GM21717 (cell line): ENCODE measurements at regions not wholly inside any gene's neighbourhood (a gene's known extent, or its start where the extent isn't known, plus 50 kb on each side); places are given as distances from the start of the nearest gene placed in this dataset.

Experiments used
- ATAC-seq: cut with Tn5 transposase; IDR thresholded peaks from one replicate; pipeline ENCODE4 v1.9.1; 2021; ENCODE audit warnings: mild to moderate bottlenecking, moderate library complexity; ENCODE audit not compliant: unreplicated experiment

DNA sequence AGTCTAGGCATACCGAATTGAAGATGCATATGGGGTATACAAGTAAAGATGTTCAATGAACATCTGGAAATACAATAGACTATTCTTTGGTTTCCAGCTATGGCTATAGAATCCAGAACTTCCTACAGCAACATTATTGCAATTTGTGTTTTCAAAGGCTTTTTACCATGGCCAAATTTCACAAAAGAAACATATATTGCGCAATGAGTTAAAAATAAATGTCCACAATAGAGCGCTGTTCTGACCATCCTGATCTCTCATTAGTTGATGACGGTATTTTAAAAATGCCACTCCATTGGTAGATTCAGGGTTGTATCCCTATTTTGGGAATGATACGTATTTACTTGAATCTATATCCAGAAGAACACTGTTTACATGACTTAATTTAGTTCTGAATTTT is 139.2 kb downstream of the LINC00632 start:
- no peak for ATAC-seq

DNA sequence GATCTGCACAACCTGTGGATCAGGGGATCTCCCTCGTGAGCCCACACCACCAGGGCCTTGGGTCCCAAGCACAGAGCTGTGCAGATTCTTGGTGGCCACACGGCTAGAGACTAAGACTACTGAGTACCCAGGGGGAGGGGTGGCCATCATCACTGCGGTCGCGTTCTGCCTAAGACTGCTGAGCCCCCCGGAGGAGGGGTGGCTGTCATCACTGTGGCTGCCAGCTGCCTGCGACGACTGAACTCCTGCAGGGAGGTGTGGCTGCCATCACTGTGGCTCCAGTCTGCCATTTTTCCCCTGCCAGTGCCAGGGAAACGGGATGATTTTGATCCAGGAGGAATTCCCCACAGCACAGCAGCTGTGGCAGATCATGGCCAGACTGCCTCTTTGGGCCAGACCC is 141.7 kb upstream of the SPANXB1 start:
- no peak for ATAC-seq

DNA sequence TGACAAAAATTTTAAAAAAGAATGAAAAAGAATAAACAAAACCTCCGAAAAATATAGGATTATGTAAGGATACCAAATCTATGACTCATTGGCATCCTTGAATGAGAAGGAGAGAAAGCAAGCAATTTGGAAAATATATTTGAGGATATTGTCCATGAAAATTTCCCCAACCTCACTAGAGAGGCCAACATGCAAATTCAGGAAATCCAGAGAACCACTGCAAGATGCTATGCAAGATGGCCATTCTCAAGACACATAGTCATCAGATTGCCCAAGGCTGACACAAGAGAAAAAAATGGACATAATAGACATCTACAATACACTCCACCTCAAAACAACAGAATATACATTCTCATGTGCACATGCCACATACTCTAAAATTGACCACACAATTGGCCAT is 135.9 kb upstream of the SPANXB1 start:
- ATAC-seq: no peak

DNA sequence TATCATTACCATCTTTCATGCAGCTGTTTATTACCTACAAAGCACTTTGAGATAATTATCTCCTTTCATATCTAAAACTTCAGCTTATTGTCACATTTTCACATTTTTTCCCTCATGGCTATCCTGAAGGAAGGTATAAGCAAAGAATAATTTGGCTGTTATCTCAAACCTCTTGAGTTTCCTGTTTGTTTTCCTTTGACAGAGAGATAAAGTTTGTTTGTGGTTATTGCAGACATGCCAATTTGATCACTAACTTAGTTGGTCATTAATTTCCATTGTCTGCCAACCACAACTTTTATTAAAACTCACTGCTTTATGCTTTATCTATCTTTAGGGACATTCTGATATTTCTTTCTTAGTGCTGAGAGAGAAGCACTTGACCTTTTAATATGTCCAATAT is 89.8 kb upstream of the SPANXB1 start:
- no peak for ATAC-seq

DNA sequence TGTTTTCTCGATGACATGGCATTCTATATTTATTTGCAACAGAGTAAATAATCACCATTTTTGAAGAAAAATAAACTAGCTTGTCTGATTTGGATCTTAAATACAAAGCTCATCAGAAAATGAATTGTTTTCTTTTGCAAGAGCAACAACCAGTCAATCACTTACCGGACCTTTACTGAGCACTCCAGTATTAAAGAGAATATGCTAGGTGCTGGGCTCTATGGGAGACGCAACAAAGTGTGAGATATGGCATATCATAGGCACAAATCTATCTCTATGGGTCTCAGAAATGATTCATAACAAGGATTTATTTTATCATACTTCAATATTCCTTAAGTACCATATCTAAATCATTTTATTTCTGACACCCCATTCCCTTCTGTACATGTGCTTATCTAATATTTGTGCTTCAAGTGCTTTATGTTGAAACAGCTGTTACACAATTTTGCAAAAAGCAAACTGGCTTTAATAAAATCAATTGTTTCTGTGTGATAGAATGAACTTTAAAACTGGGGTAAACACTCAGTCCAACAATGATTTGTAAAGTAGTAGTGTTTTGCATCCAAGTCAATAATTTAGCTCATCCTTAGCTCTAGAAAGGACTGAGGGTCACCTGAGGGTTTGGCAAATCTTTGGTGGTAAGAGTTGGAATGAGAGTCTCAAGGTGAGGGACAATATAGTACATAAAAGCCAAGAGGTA is 88.4 kb upstream of the SPANXB1 start:
- no peak for ATAC-seq

DNA sequence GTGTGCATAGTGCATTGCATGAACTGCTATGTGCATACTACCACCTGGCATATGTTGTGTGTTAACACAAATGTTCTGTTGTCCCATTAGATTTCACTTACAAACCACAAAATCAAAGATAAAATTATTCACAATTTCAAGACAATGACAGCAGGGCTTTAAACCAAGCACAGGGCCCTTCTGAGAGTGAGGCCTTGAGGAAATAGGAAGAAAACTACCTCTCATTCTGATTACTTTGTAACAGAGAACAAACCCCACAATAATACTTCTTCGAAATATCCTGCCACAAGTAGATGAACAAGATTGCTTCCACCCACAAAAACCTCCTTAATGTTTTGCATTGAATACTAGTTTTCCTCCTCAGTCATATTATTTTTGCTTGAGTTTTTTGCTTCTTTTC is 85.5 kb upstream of the SPANXB1 start:
- ATAC-seq: no peak

DNA sequence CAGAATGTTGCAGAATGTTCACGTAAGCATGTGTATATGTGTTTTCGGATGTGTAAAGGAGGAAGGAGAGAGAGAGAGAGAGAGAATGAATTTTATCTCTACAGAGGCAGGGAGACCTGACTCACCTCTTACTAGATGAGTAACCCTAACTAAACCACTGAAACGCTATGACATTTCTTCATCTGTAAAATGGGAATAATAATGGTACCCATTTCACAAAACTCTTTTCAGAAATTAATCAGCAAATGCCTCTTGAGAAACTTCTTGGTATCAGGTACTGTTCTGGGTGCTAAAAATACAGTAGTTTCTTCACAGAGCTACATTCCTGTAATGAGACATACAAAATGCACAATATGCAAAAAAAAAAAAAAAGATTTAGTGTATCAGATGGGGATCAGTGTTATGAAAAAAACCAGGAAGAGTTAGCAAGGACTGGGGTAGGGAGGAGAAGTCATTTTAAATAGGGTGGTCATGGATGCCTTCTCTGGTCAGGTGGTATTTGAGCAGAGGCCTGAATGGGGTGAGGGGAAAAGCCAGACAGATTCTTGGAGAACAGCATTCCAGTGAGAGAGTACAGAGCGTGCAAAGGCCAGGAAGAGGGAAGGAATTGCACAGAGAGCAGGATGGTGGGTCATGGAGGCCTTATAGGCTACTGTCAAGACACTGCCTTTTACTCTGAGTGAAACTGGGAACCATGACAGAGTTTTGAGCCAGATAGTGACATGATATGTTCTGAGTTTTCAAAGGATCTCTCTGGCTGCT is 84.9 kb upstream of the SPANXB1 start:
- ATAC-seq: peak; percentile 79

DNA sequence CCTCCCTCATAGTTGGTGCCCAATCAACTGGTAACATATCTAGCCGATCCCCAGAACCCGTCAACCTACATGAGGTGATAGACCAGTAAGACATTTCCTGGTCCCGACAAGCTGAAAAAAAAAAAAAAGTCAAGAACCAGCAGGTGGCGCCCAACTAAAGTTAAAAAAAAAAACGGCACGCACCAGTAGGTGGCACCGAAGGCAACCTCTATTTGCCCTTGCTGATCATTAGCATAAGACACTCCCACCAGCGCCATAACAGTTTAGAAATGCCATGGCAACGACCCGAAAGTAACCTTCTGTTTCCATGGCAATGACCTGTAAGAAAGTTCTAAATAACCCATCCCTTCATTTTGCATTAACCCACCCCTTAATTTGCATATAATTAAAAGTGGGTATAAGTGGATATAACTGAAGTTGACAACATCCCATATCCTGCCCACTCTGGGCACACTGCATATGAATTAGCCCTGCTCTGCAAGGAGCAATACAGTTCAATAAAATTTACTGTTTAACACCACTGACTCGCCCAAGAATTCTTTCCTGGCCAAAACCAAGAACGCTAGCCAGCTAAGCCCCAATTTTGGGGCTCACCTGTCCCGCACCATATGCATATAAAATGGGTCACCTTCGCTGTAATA is 83.9 kb upstream of the SPANXB1 start:
- peak; percentile 91 for ATAC-seq

DNA sequence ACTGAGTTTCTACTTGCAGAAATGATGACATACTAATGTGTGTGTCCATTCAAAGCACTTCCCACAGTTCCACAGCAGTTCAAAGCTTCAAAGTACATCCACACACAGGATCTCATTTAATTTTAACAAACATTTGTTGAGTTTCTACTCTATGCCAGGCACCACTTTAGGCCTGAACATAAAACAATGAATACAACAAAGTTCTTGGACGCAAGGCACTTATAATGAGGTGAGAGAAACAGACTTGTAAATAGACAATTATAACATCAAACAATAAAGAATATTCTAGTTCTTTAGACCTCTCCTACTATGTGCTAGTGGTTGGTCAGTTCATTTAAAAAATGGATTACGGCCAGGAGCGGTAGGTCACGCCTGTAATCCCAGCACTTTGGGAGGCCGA is 82.0 kb upstream of the SPANXB1 start:
- no peak for ATAC-seq

DNA sequence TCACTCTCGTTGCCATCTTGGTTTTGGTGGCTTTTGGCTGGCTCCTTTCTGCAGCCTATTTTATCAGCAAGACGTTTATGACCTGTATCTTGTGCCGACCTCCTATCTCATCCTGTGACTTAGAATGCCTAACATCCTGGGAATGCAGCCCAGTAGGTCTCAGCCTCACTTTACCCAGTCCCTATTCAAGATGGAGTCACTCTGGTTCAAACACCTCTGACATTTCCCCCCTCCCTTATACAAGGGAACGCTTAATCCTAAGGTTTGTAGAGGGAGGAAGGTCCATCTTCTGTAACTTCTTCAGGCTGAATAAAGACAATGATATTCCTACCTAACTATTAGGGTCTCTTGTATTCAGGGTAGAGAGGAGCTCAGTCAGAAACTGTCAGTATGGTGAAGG is 79.3 kb upstream of the SPANXB1 start:
- ATAC-seq: no peak

DNA sequence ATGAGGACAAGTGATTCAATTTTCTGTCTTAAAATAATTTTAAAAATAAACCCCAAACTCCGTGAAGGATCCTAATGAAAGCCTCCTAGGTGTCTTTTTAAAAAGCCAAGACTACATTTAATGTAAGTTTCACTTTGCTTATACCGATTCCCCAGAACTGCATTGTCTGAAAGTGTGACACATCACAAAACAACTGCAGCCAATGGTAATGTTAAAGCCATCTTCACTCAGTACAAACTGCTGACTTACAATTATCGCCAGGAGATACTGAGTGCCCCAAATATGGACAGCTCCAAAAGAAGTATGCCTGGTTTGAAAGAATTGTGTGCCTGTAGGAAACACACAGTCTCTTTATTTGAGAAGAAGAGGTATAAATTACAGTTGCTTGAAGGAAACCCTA is 73.7 kb upstream of the SPANXB1 start:
- ATAC-seq: no peak

DNA sequence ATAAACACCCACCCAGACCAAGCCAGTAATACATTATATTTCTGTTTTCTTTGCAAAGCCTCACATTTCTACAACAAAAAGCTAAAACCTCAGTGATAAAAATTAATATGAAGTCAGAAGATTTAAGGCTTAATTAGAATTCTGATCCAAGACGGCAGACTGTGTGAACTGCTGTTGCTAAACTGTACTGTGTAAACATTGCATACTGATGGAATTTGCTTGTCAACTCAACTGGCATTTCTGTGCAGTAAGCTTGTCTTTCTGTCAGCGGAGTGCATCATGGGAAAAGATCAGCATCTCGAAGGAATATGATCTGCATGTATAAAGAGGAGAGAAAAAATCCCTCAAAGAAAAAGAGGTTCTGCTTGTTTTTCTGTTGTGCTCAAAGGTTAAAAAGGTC is 69.4 kb upstream of the SPANXB1 start:
- no peak for ATAC-seq

DNA sequence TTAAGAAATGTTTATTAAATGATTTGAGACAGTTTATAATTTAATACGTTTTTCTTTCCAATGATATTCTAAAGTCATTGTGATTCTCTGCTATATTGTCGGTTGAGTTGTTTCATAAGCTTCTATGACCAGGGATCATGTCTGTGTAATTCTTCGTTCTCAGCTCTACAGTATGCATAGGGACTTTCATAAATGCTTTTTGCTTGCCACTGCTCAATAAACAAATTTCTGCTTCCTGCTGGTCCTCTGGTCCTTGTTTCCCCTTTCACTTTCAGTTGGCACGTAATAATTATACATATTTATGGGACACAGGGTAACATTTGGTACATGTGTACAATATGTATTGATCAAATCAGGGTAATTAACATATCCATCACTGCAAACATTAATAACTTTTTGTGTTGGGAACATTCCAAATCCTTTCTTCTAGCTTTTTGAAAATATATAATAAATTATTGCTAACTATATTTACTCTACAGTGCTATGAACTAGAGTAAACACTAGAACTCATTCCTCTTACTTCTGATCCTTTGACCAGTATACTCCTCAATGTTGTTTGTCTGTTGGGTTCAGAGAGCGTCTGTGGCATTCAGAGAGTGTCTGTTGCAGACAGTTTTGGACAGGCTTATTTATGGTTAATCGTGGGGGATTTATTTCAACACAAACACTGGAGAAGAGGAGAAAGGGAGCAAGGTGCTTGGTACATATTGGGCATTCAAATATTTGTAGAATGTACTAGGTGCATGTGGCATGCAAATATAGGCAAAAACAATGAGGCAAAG is 68.3 kb upstream of the SPANXB1 start:
- no peak for ATAC-seq

DNA sequence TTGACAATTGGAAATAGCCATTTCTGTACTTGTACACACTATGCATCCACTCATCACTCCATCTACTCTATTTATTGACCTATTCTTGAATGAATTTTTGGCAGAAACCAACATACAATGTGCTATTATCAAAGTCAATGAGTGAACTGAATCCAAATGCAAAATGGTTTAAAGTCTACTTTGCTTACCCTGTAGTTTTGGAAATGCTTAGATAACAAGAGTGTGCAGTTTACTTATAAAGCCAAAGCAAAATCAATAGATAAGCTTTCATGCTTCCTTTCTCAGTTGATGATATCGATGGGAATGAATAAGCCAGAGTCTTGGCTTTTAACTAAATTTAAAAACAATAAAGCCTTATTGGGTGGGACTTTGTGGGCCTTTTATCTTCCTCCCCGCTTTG is 58.9 kb upstream of the SPANXB1 start:
- ATAC-seq: no peak

DNA sequence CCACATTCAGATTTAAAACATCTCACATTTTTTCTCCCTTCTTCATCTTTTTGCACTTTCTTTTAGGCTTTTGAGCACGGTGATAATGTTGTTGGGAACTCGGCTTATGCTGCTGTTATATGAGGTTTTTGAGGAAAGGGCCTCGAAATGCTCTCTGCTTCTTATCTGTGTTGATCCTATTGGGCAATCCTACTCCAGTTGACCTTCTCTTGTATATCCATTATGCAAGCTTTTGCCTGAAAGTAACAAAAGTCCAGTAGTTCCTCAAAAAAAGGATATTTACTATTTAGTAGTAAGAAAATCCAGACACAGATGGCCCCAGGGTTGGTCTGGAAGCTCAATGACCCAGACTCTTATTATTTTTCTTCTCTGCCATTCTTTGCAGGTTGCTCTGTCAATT is 57.7 kb upstream of the SPANXB1 start:
- ATAC-seq: no peak

DNA sequence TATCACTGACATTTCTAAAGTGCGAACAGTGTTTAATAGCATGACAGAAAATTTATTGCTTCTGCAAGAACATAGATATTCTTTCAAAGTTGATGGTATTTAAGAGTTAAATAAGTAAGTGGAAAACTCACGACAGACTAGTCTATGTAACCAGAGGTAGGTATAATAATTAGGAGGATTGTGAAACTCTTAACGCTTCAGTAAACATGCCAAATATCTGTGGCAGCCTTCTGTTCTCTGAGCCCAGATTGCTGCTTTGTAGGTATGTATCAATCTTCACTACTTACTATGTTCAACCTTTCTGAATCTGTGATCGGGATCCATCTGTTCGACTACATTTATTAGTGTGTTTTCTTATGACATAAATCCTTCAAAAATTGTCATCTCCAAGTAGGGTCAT is 53.6 kb upstream of the SPANXB1 start:
- ATAC-seq: no peak

DNA sequence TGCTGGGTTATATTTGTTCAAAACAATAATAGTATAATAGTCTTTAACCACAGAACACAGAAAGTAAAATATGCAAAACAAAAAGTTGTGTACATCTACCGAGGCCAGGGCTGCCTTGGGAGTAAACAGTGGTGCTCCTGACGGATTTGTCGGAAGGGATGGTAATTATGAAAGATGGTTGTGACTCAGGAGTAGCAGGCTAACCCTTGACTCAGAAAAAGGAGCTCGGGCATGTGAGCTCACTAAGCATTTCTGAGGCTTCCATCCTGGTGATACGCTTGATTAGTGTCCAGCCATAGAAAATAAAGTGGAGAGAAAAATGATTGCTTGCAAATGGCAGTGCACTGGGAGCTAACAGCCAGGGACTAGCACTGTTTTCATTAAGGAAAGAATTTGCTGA is 53.2 kb upstream of the SPANXB1 start:
- no peak for ATAC-seq
